ENCODE measurements at regions not wholly inside any gene's neighbourhood (a gene's known extent, or its start where the extent isn't known, plus 50 kb on each side); places are given as distances from the start of the nearest gene placed in this dataset.
"Not testable (repeated sequence)": the region's sequence is repeated elsewhere in the genome, so short reads cannot be mapped to it uniquely, and the experiment has no call there.

DNA sequence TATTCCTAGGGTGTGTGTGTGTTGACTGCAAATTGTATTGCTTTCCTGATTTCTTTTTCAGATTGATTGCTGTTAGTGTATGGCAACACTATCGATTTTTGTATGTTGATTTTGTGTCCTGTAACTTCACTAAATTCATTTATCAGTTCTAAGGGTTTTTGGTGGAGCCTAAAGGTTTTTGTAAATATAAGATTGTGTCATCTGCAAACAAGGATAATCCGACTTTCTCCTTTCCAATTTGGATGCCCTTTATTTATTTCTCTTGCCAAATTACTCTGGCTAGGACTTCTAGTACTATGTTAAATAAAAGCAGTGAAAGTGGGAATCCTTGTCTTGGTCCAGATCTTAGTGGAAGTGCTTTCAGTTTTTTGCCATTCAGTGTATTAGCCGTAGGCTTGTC is 340.9 kb upstream of the KLF4 start:
- Histone ChIP-seq H3K4me3 (no peak overlapping the region), H3K36me3 (no peaks in the 10 kb centered on the region), H3K4me1 (no peaks in the 10 kb centered on the region), H3K9me3 (peaks cover 0 to 15% of the 10 kb centered on the region in 2 donors), H3K27ac (no peak overlapping the region), H3K27me3 (no peaks in the 10 kb centered on the region)
- no peak for DNase-seq (ENCODE audit: low spot score)
- TF ChIP-seq, protein P1, sequence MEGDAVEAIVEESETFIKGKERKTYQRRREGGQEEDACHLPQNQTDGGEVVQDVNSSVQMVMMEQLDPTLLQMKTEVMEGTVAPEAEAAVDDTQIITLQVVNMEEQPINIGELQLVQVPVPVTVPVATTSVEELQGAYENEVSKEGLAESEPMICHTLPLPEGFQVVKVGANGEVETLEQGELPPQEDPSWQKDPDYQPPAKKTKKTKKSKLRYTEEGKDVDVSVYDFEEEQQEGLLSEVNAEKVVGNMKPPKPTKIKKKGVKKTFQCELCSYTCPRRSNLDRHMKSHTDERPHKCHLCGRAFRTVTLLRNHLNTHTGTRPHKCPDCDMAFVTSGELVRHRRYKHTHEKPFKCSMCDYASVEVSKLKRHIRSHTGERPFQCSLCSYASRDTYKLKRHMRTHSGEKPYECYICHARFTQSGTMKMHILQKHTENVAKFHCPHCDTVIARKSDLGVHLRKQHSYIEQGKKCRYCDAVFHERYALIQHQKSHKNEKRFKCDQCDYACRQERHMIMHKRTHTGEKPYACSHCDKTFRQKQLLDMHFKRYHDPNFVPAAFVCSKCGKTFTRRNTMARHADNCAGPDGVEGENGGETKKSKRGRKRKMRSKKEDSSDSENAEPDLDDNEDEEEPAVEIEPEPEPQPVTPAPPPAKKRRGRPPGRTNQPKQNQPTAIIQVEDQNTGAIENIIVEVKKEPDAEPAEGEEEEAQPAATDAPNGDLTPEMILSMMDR (IDR thresholded peaks at IDR 0.05): no peak

DNA sequence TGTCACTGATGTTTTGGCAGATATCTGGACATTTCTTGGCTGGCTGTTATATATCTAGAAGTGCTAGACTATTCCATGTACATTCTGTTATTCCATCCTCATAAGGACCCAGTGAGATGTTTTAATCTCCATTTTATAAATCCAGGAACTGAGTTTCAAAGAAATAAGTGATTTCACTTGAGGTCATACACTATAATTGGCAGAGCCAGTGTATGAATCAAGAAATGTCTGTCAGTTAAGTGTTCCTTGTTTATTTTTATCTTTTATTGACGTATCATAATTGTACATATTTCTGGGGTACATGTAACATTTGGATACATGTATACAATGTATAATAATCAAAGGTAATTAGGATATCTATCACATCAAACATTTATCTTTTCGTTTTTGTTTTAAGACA is 338.3 kb upstream of the KLF4 start:
- peaks cover 0 to 15% of the 10 kb centered on the region in 2 donors for H3K9me3 ChIP-seq
- no peaks in the 10 kb centered on the region for H3K27me3 ChIP-seq
- H3K27ac ChIP-seq: no peak overlapping the region
- TF ChIP-seq, protein P1 (IDR thresholded peaks at IDR 0.05): no peak
- DNase-seq (ENCODE audit: low spot score): no peak
- no peaks in the 10 kb centered on the region for H3K4me1 ChIP-seq
- no peak overlapping the region for H3K4me3 ChIP-seq
- no peaks in the 10 kb centered on the region for H3K36me3 ChIP-seq

DNA sequence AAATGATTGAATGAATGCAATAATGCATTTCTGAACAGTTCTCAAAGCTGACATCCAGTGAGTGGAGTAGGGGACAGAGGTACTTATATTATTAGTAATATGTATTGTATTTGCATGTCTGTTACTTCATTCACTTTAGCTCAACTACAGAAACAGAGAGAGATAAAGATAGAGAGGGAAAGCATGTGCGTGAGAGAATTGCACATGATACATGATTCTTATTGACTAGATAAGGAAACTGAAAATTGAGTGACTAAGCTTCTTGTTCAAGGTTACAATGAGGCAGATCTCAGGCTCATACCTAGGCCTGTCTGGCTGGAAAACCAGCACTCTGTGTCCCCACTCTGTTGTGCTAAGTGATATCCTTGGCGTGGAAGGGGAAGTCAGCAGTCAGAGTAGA is 337.7 kb upstream of the KLF4 start:
- TF ChIP-seq, protein P1 (IDR thresholded peaks at IDR 0.05): no peak
- no peak overlapping the region for H3K4me3 ChIP-seq
- no peaks in the 10 kb centered on the region for H3K27me3 ChIP-seq
- H3K9me3 ChIP-seq: peaks cover 0 to 15% of the 10 kb centered on the region in 2 donors
- H3K36me3 ChIP-seq: no peaks in the 10 kb centered on the region
- H3K4me1 ChIP-seq: no peaks in the 10 kb centered on the region
- DNase-seq (ENCODE audit: low spot score): no peak
- H3K27ac ChIP-seq: no peak overlapping the region

DNA sequence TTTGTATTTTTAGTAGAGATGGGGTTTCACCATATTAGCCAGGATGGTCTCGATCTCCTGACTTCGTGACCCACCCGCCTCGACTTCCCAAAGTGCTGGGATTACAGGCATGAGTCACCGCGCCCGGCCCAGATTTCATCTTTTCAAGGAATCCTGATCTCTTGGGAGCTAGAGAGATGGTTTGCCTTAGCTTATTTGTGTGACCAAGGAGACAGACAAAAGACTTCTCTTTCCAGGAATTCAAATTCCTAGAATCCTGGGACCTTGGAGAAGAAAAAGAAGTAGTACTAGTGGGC is 337.1 kb upstream of the KLF4 start:
- H3K9me3 ChIP-seq: peaks cover 0 to 15% of the 10 kb centered on the region in 2 donors
- not testable (repeated sequence) for DNase-seq (ENCODE audit: low spot score); H3K36me3 ChIP-seq; H3K27me3 ChIP-seq; H3K27ac ChIP-seq; H3K4me1 ChIP-seq; H3K4me3 ChIP-seq

DNA sequence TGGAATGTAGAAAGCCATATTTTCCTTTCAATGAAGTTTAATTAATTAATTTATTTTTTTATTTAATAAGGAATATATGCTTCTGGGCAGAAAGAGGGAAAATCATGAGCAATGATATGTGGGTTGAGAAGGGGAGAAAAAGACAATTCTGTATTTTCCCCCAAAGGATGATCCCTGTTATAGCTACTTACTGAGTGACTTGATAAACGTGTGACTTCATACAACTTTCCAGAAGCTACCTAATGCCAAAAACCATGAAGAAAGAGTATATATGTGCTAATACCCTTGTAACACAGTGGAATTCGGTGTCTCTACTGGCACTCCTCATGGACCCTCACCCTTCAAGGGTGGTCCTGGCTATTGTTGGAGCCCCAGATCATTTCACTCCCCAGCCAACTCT is 335.0 kb upstream of the KLF4 start:
- TF ChIP-seq, protein P1 (IDR thresholded peaks at IDR 0.05): no peak
- peaks cover 0 to 5% of the 10 kb centered on the region in 2 donors for H3K9me3 ChIP-seq
- peaks cover 0 to 10% of the 10 kb centered on the region in 2 donors for H3K4me1 ChIP-seq
- no peak for DNase-seq (ENCODE audit: low spot score)
- no peaks in the 10 kb centered on the region for H3K36me3 ChIP-seq
- no peak overlapping the region for H3K4me3 ChIP-seq
- H3K27me3 ChIP-seq: no peaks in the 10 kb centered on the region
- no peak overlapping the region for H3K27ac ChIP-seq

DNA sequence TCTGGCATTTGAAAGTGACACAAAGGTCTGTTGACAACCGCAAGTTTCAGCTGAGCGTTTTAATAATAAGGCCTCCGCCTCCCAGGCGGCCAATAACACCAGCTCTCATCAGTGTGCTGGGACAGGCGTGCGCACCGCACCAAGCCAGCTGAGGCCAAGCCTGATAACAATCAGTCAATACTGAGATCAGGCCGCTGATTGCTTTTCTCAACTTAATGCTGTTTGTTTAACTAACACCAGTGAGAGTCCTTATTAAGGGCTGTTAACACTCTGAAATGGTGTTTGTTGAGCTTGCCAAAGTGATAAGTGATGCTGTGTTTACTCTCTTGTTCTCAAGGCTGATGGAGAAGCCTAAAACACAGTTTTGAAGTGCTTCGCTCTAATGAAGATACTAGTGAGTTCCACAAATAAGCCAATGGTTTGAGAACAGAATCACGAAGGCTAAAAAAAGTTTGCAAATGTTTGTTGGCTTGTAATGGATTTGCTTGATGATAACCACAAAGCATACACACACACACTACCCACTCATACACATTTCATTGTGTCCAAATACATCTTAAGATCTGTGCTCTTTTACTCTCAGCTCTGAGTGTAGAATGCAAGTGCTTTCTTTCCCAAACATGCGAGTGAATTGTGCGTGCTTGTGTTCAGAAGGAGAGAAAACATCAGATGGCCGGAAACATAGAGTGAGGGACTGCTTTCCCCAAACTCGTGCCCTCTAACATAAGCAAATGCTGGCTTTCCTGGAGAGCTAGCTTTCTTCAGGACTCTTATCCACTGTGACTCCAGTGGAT is 330.4 kb upstream of the KLF4 start:
- no peaks in the 10 kb centered on the region for H3K27me3 ChIP-seq
- no peaks in the 10 kb centered on the region for H3K9me3 ChIP-seq
- no peaks in the 10 kb centered on the region for H3K36me3 ChIP-seq
- TF ChIP-seq, protein P1 (IDR thresholded peaks at IDR 0.05): no peak
- peaks cover 0 to 10% of the 10 kb centered on the region in 2 donors for H3K4me1 ChIP-seq
- H3K27ac ChIP-seq: peak overlapping the region in 1 of 2 donors; percentile 34
- no peak overlapping the region for H3K4me3 ChIP-seq
- no peak for DNase-seq (ENCODE audit: low spot score)

DNA sequence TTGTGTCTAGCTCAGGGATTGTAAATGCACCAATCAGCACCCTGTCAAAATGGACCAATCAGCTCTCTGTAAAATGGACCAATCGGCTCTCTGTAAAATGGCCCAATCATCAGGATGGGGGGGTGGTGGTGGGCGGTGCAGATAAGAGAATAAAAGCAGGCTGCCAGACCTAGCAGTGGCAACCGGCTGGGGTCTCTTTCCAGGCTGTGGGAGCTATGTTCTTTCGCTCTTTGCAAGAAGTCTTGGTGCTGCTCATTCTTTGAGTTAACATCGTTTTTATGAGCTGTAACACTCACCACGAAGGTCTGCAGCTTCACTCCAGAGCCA is 328.9 kb upstream of the KLF4 start:
- H3K36me3 ChIP-seq; H3K4me3 ChIP-seq; H3K27me3 ChIP-seq; H3K27ac ChIP-seq; H3K9me3 ChIP-seq; H3K4me1 ChIP-seq; DNase-seq (ENCODE audit: low spot score): not testable (repeated sequence)

DNA sequence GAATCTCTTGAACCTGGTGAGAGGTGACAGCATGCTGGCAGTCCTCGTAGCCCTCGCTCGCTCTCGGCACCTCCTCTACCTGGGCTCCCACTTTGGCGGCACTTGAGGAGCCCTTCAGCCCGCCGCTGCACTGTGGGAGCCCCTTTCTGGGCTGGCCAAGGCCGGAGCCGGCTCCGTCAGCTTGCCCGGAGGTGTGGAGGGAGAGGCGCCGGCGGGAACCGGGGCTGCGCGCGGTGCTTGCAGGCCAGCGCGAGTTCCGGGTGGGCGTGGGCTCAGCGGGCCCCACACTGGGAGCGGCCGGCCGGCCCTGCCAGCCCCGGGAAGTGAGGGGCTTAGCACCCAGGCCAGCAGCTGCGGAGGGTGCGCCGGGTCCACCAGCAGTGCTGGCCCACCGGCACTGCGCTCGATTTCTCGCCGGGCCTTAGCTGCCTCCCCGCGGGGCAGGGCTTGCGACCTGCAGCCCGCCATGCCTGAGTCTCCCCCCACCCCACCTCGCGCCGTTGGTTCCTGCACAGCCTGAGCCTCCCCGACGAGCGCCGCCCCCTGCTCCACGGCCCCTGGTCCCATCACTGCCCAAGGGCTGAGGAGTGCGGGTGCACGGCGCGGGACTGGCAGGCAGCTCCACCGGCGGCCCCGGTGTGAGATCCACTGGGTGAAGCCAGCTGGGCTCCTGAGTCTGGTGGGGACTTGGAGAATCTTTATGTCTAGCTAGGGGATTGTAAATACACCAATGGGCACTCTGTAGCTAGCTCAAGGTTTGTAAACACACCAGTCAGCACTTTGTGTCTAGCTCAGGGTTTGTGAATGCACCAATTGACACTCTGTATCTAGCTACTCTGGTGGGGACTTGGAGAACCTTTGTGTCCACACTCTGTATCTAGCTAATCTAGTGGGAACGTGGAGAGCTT is 328.3 kb upstream of the KLF4 start:
- not testable (repeated sequence) for H3K27me3 ChIP-seq; H3K4me3 ChIP-seq; DNase-seq (ENCODE audit: low spot score); H3K4me1 ChIP-seq; H3K36me3 ChIP-seq; H3K27ac ChIP-seq; H3K9me3 ChIP-seq
